Neural cell (in vitro differentiated cells): ENCODE measurements at regions not wholly inside any gene's neighbourhood (a gene's known extent, or its start where the extent isn't known, plus 50 kb on each side); places are given as distances from the start of the nearest gene placed in this dataset.

ENCODE experiments used
- H2AFZ ChIP-seq: fragments of 200-600, 300-800 bp; sonication (generic), shearing (Covaris generic); 2 replicates; pipeline ENCODE4 v1.6.0; 2014; ENCODE audit warnings: low read depth, mild to moderate bottlenecking, antibody characterized with exemption, low read length, moderate library complexity
- H3F3A ChIP-seq: fragments of 200-600 bp; shearing (Covaris generic); 2 replicates; pipeline ENCODE4 v1.6.1; 2016; ENCODE audit warnings: mild to moderate bottlenecking, moderate library complexity, mixed read lengths, antibody characterized with exemption, low read length; ENCODE audit not compliant: insufficient read depth, poor library complexity, severe bottlenecking
- H3K27ac ChIP-seq: fragments of 200-600, 300-800 bp; sonication (generic), shearing (Covaris generic); 2 replicates; pipeline ENCODE4 v1.5.1; 2014; ENCODE audit warnings: mild to moderate bottlenecking, low read length, moderate library complexity
- H3K27me3 ChIP-seq: fragments of 300-800, 200-600 bp; sonication (generic), shearing (Covaris generic); 2 replicates; pipeline ENCODE4 v1.6.0; 2014; ENCODE audit warnings: mild to moderate bottlenecking, low read depth, low read length, moderate library complexity; ENCODE audit not compliant: insufficient read depth
- H3K36me3 ChIP-seq: fragments of 300-800, 200-600 bp; sonication (generic), shearing (Covaris generic); 2 replicates; pipeline ENCODE4 v1.5.1; 2014; ENCODE audit warnings: mild to moderate bottlenecking, antibody characterized with exemption, low read length, moderate library complexity; ENCODE audit not compliant: insufficient read depth
- H3K4me2 ChIP-seq: fragments of 300-800, 200-600 bp; sonication (generic), shearing (Covaris generic); 2 replicates; pipeline ENCODE4 v1.6.0; 2014; ENCODE audit warnings: mild to moderate bottlenecking, low read length
- H3K4me3 ChIP-seq: fragments of 300-800, 200-600 bp; sonication (generic), shearing (Covaris generic); 2 replicates; pipeline ENCODE4 v1.5.1; 2014; ENCODE audit warnings: mild to moderate bottlenecking, low read length, moderate library complexity
- H3K79me2 ChIP-seq: fragments of 200-600 bp; shearing (Covaris generic); replicated peaks from 2 replicates; pipeline ENCODE4 v1.6.0; 2014; ENCODE audit warnings: mild to moderate bottlenecking, low read length, moderate library complexity; ENCODE audit not compliant: insufficient read depth
- H3K9ac ChIP-seq: fragments of 300-800, 200-600 bp; sonication (generic), shearing (Covaris generic); 2 replicates; pipeline ENCODE4 v1.6.1; 2016; ENCODE audit warnings: mild to moderate bottlenecking, low read length, mixed read lengths
- H3K9me2 ChIP-seq: fragments of 200-600 bp; shearing (Covaris generic); 2 replicates; pipeline ENCODE4 v1.6.1; 2016; ENCODE audit warnings: mild to moderate bottlenecking, low read length, mixed read lengths; ENCODE audit not compliant: insufficient read depth
- H3K9me3 ChIP-seq: fragments of 200-600, 300-800 bp; sonication (generic), shearing (Covaris generic); 2 replicates; pipeline ENCODE4 v1.6.1; 2016; ENCODE audit warnings: mild to moderate bottlenecking, mixed run types, low read length, moderate library complexity, mixed read lengths
- H4K20me1 ChIP-seq: fragments of 200-600 bp; shearing (Covaris generic); 2 replicates; pipeline ENCODE4 v1.6.1; 2016; ENCODE audit warnings: mild to moderate bottlenecking, mixed run types; ENCODE audit not compliant: insufficient read depth
- EP300 ChIP-seq: fragments of 450-650 bp; conservative IDR thresholded peaks from 2 replicates; pipeline ENCODE4 v1.6.1; 2014; ENCODE audit warnings: antibody characterized with exemption, mild to moderate bottlenecking, moderate library complexity; ENCODE audit not compliant: poor library complexity, severe bottlenecking
- EZH2 ChIP-seq: fragments of 200-600, 300-800 bp; shearing (Covaris generic), sonication (generic); IDR thresholded peaks from 2 replicates; pipeline ENCODE4 v1.6.1; 2014; ENCODE audit warnings: antibody characterized with exemption, low read length, borderline replicate concordance, mild to moderate bottlenecking; ENCODE audit not compliant: insufficient read depth, poor library complexity, severe bottlenecking
- MXI1 ChIP-seq: fragments of 450-650 bp; conservative IDR thresholded peaks from 2 replicates; pipeline ENCODE4 v1.6.1; 2014; ENCODE audit warnings: antibody characterized with exemption, mild to moderate bottlenecking; ENCODE audit not compliant: poor library complexity, severe bottlenecking
- POLR2AphosphoS5 ChIP-seq: IDR thresholded peaks from 2 replicates; pipeline ENCODE4 v1.6.1; 2012
- RAD21 ChIP-seq: fragments of 450-650 bp; conservative IDR thresholded peaks from 2 replicates; pipeline ENCODE4 v1.6.1; 2014; ENCODE audit warnings: antibody characterized with exemption, mild to moderate bottlenecking, moderate library complexity
- SMC3 ChIP-seq: fragments of 450-650 bp; conservative IDR thresholded peaks from 2 replicates; pipeline ENCODE4 v1.6.1; 2014; ENCODE audit warnings: antibody characterized with exemption, mild to moderate bottlenecking, moderate library complexity; ENCODE audit not compliant: poor library complexity
- TAF1 ChIP-seq: IDR thresholded peaks from 2 replicates; pipeline ENCODE4 v1.6.1; 2012; ENCODE audit warnings: low read depth
- TF ChIP-seq, protein P1 (sequence below): IDR thresholded peaks from 2 replicates; pipeline ENCODE4 v1.6.1; 2012; ENCODE audit warnings: borderline replicate concordance
- TF ChIP-seq, protein P2 (sequence below): fragments of 450-650 bp; IDR thresholded peaks from 2 replicates; pipeline ENCODE4 v1.5.1; 2014; ENCODE audit warnings: antibody characterized with exemption, mild to moderate bottlenecking, moderate library complexity; ENCODE audit not compliant: poor library complexity, severe bottlenecking

GRCh38 chr5:15117688-15118087, 246.1 kb upstream of the ANKH start:
- Histone ChIP-seq H3K4me3 (no peak overlapping the region), H2AFZ (no peak overlapping the region), H3K9ac (no peak overlapping the region), H3F3A (no peaks in the 10 kb centered on the region), H3K9me3 (no peaks in the 10 kb centered on the region), H4K20me1 (no peaks in the 10 kb centered on the region), H3K27ac (no peak overlapping the region), H3K79me2 (no peaks in the 10 kb centered on the region), H3K36me3 (no peaks in the 10 kb centered on the region), H3K27me3 (no peaks in the 10 kb centered on the region), H3K4me2 (no peak overlapping the region), H3K9me2 (no peaks in the 10 kb centered on the region)
- TF ChIP-seq TAF1 (no peak), RAD21 (no peak), EP300 (no peak), POLR2AphosphoS5 (no peak), SMC3 (no peak)

GRCh38 chr5:15116996-15117395, 245.4 kb upstream of the ANKH start:
- no peak overlapping the region for H3K27ac ChIP-seq
- no peaks in the 10 kb centered on the region for H4K20me1 ChIP-seq
- no peaks in the 10 kb centered on the region for H3K79me2 ChIP-seq
- no peaks in the 10 kb centered on the region for H3K36me3 ChIP-seq
- H3K9me3 ChIP-seq, result no peaks in the 10 kb centered on the region
- no peak overlapping the region for H2AFZ ChIP-seq
- H3K27me3 ChIP-seq, result no peaks in the 10 kb centered on the region
- no peaks in the 10 kb centered on the region for H3F3A ChIP-seq
- TF ChIP-seq SMC3, result no peak
- TF ChIP-seq RAD21, result no peak
- no peak for TF ChIP-seq POLR2AphosphoS5
- TF ChIP-seq, protein P1, sequence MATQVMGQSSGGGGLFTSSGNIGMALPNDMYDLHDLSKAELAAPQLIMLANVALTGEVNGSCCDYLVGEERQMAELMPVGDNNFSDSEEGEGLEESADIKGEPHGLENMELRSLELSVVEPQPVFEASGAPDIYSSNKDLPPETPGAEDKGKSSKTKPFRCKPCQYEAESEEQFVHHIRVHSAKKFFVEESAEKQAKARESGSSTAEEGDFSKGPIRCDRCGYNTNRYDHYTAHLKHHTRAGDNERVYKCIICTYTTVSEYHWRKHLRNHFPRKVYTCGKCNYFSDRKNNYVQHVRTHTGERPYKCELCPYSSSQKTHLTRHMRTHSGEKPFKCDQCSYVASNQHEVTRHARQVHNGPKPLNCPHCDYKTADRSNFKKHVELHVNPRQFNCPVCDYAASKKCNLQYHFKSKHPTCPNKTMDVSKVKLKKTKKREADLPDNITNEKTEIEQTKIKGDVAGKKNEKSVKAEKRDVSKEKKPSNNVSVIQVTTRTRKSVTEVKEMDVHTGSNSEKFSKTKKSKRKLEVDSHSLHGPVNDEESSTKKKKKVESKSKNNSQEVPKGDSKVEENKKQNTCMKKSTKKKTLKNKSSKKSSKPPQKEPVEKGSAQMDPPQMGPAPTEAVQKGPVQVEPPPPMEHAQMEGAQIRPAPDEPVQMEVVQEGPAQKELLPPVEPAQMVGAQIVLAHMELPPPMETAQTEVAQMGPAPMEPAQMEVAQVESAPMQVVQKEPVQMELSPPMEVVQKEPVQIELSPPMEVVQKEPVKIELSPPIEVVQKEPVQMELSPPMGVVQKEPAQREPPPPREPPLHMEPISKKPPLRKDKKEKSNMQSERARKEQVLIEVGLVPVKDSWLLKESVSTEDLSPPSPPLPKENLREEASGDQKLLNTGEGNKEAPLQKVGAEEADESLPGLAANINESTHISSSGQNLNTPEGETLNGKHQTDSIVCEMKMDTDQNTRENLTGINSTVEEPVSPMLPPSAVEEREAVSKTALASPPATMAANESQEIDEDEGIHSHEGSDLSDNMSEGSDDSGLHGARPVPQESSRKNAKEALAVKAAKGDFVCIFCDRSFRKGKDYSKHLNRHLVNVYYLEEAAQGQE, result no peak
- TF ChIP-seq, protein P2, sequence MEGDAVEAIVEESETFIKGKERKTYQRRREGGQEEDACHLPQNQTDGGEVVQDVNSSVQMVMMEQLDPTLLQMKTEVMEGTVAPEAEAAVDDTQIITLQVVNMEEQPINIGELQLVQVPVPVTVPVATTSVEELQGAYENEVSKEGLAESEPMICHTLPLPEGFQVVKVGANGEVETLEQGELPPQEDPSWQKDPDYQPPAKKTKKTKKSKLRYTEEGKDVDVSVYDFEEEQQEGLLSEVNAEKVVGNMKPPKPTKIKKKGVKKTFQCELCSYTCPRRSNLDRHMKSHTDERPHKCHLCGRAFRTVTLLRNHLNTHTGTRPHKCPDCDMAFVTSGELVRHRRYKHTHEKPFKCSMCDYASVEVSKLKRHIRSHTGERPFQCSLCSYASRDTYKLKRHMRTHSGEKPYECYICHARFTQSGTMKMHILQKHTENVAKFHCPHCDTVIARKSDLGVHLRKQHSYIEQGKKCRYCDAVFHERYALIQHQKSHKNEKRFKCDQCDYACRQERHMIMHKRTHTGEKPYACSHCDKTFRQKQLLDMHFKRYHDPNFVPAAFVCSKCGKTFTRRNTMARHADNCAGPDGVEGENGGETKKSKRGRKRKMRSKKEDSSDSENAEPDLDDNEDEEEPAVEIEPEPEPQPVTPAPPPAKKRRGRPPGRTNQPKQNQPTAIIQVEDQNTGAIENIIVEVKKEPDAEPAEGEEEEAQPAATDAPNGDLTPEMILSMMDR, result no peak
- TF ChIP-seq MXI1, result no peak
- TF ChIP-seq EP300, result no peak
- no peak for TF ChIP-seq EZH2
- no peak for TF ChIP-seq TAF1
- no peak overlapping the region for H3K9ac ChIP-seq
- no peak overlapping the region for H3K4me2 ChIP-seq
- H3K4me3 ChIP-seq, result no peak overlapping the region
- no peaks in the 10 kb centered on the region for H3K9me2 ChIP-seq
